H1 (cell line): ENCODE measurements at regions not wholly inside any gene's neighbourhood (a gene's known extent, or its start where the extent isn't known, plus 50 kb on each side); places are given as distances from the start of the nearest gene placed in this dataset.

Experiments
- CHD1 ChIP-seq: IDR thresholded peaks from 2 replicates; pipeline ENCODE4 v1.6.1; 2012; ENCODE audit warnings: low read depth, low read length, improper control_type of control experiment
- CREB1 ChIP-seq: IDR thresholded peaks from 2 replicates; pipeline ENCODE4 v1.6.1; 2012; ENCODE audit warnings: inconsistent platforms
- CTBP2 ChIP-seq: IDR thresholded peaks from 2 replicates; pipeline ENCODE4 v1.7.0; 2011; ENCODE audit warnings: borderline replicate concordance, mild to moderate bottlenecking, moderate library complexity, mixed read lengths, low read length; ENCODE audit not compliant: insufficient read depth, insufficient read length
- FOSL1 ChIP-seq: IDR thresholded peaks from 2 replicates; pipeline ENCODE4 v1.6.1; 2011; ENCODE audit warnings: mild to moderate bottlenecking, low read depth, low read length, moderate library complexity; ENCODE audit not compliant: insufficient read depth
- GTF2F1 ChIP-seq: IDR thresholded peaks from 2 replicates; pipeline ENCODE4 v1.6.1; 2012; ENCODE audit warnings: low read depth, low read length, improper control_type of control experiment, borderline replicate concordance
- SIN3A ChIP-seq, 2 experiments: IDR thresholded peaks in 1 of 2; conservative IDR thresholded peaks in 1 of 2; 2 replicates each; pipeline ENCODE4 v1.6.1; 2011 to 2012; ENCODE audit warnings: low read length in 2 of 2, improper control_type of control experiment in 1 of 2, low read depth in 1 of 2, mild to moderate bottlenecking in 1 of 2

DNA sequence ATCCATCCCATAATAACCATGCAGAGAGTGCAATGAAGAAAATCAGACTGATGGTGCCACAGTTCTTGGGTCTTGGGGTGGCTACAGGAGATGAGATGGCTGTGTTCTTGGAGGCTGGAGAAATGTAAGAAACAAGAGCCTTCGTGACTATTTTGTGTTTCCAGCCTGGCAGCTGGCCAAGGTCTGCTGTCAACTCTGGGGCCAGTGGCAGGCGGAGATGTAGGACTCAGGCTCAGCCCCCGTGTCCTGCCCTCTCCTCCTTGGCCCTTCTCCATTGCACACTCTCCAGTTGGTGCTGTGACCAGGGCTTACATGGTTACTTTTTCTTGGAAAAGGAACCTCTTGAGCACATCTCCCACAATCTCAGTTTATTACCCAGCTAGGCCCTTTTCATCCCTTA, 235.4 kb downstream of the DMRT2 start (continued):
- no peak for TF ChIP-seq FOSL1
- TF ChIP-seq CREB1: no peak
- no peak for TF ChIP-seq CTBP2
- TF ChIP-seq CHD1: no peak
- no peak for TF ChIP-seq GTF2F1
- no peak for TF ChIP-seq SIN3A (conservative IDR thresholded peaks at IDR 0.05 in 1 of 2, IDR thresholded peaks at IDR 0.05 in 1 of 2; ENCODE audit: low read depth in 1 of 2, low read length in 2 of 2)
